Small intestine (tissue), 7 donors: ENCODE measurements at regions not wholly inside any gene's neighbourhood (a gene's known extent, or its start where the extent isn't known, plus 50 kb on each side); places are given as distances from the start of the nearest gene placed in this dataset.
A peak's percentile ranks its signal among the peaks of the same experiment; 100 is the strongest.

Experiments
- DNase-seq, 2 donors: peaks; one replicate each; pipeline versions ENCODE4 v3.0.0 to v3.0.0-alpha.2; 2013
- FAIRE-seq: peaks from 2 replicates; lab custom pipeline; 2012; peaks lifted over from hg19 to GRCh38; lab: Jason Lieb, UNC
- H3K27ac ChIP-seq, 3 donors: one replicate each; pipeline ENCODE4 v1.5.1; 2013; ENCODE audit warnings: low read length in 2 of 3, mild to moderate bottlenecking in 2 of 3, control low read depth in 1 of 3, inconsistent platforms in 1 of 3, low read depth in 1 of 3, moderate library complexity in 1 of 3
- H3K27me3 ChIP-seq, 3 donors: one replicate each; pipeline ENCODE4 v1.6.1; 2013; ENCODE audit warnings: low read length in 3 of 3, inconsistent platforms in 1 of 3; ENCODE audit not compliant: control insufficient read depth in 3 of 3, insufficient read depth in 3 of 3
- H3K36me3 ChIP-seq, 3 donors: one replicate each; pipeline ENCODE4 v1.6.1; 2013; ENCODE audit warnings: low read length in 3 of 3, inconsistent platforms in 1 of 3, low read depth in 1 of 3, mild to moderate bottlenecking in 1 of 3, moderate library complexity in 1 of 3; ENCODE audit not compliant: control insufficient read depth in 3 of 3, insufficient read depth in 2 of 3
- H3K4me1 ChIP-seq, 3 donors: one replicate each; pipeline ENCODE4 v1.6.1; 2013; ENCODE audit warnings: low read length in 2 of 3, inconsistent platforms in 1 of 3, low read depth in 1 of 3, mild to moderate bottlenecking in 1 of 3, moderate library complexity in 1 of 3; ENCODE audit not compliant: control insufficient read depth in 3 of 3, insufficient read depth in 2 of 3
- H3K4me3 ChIP-seq, 3 donors: one replicate each; pipeline ENCODE4 v1.5.1; 2013; ENCODE audit warnings: low read length in 3 of 3, control low read depth in 1 of 3, inconsistent platforms in 1 of 3, low read depth in 1 of 3, mild to moderate bottlenecking in 1 of 3, moderate library complexity in 1 of 3
- H3K9me3 ChIP-seq, 2 donors: one replicate each; pipeline ENCODE4 v1.6.1; 2013; ENCODE audit warnings: low read depth in 1 of 2, low read length in 1 of 2; ENCODE audit not compliant: control insufficient read depth in 2 of 2, insufficient read depth in 1 of 2
- WGBS, 3 donors: extraction: QIAGEN DNeasy Blood & Tissue Kit; methylation state at CpG; one replicate each; pipeline ENCODE4 v1.1.7; 2013; 5-methylcytosine and 5-hydroxymethylcytosine counted together
- donor health status: healthy with polysubstance abuse.
- donor health status: control.
- donor health status: control.
- donor health status: Bipolar disorder and iron deficiency.
- donor health status: healthy.

- H3K9me3 ChIP-seq, result no peaks in the 10 kb centered on the region
- 62 to 78% (median 74%) methylated on average over 3 of the region's 3 CpGs for WGBS, 3 donors
- H3K27me3 ChIP-seq, result no peaks in the 10 kb centered on the region
- no peaks in the 10 kb centered on the region for H3K36me3 ChIP-seq
- no peaks in the 10 kb centered on the region for H3K4me1 ChIP-seq
- H3K4me3 ChIP-seq, result no peak overlapping the region
- no peak for FAIRE-seq
- no peak for DNase-seq
- no peak overlapping the region for H3K27ac ChIP-seq
Measured at GRCh38 chr17:6314311-6314710, 120.6 kb downstream of the AIPL1 start.

- WGBS, 3 donors, result 68 to 81% (median 76%) methylated on average over 12 of the region's 12 CpGs
- FAIRE-seq (no peak), DNase-seq (no peak)
Measured at GRCh38 chr17:6313835-6314234, 121.1 kb downstream of the AIPL1 start.

DNA sequence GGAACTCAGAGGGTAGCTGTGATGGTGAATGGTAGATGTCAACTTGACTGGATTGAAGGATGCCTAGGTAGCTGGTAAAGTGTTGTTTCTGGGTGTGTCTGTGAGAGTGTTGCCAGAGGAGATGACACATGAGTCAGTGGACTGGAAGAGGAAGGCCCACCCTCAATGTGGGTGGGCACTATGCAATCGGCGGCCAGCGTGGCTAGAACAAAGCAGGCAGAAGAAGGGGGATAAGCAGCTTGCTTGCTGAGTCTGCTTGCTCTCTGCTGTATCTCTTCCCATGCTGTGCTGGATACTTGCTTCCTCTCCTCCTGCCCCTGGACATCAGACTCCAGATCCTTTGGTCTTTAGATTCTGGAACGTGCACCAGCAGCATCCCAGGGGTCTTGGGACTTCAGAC lies 128.1 kb downstream of the AIPL1 start:
- Histone ChIP-seq H3K36me3 (no peaks in the 10 kb centered on the region), H3K9me3 (no peaks in the 10 kb centered on the region), H3K27ac (no peak overlapping the region), H3K4me1 (no peaks in the 10 kb centered on the region), H3K27me3 (peaks cover 0 to 2% (median 0%) of the 10 kb centered on the region in 3 donors), H3K4me3 (no peak overlapping the region)
- no peak for DNase-seq
- WGBS, 3 donors, result 16 to 29% (median 17%) methylated on average over 4 of the region's 4 CpGs
- FAIRE-seq, result no peak

More at GRCh38 chr17:6313835-6314234, 121.1 kb downstream of the AIPL1 start:
- Histone ChIP-seq H3K27ac (no peak overlapping the region), H3K36me3 (no peaks in the 10 kb centered on the region), H3K27me3 (no peaks in the 10 kb centered on the region), H3K4me3 (no peak overlapping the region), H3K9me3 (no peaks in the 10 kb centered on the region), H3K4me1 (no peaks in the 10 kb centered on the region)

DNA sequence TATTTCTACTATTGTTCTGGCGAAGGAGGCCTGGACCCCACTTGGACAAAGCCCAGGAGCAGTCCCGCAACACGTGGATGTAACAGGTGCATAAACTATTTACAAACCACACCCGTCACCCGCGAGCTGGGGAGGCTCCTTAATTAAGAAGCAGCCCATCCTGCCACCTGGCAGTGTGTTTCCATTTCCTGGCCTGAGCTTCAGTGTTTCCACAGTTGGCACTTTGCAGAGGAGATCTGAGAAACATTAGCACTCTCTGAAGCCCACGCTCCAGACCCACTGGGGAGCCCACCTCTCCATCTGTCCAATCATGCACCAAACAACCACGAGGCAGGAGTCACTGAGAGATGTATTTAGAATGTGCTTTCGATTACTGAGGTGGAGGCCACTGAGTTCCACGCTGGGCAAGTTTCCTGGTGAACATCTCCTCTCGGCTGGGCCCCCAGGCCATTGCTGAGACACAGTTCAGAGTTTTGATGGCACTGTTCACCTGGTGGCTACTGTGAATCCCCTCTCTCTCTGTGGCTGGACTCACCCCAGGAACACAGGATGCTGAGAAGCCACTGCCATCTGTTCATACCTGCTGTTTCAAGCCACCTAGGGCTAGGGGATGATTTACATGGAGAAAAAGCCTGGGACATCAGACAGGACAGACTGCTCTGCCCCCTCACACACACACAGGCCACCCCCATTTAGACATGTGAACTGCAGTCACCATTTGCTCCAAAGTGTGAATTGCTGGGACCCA lies 129.1 kb downstream of the AIPL1 start:
- Histone ChIP-seq H3K9me3 (no peaks in the 10 kb centered on the region), H3K4me3 (no peak overlapping the region), H3K27ac (no peak overlapping the region), H3K4me1 (no peaks in the 10 kb centered on the region), H3K36me3 (no peaks in the 10 kb centered on the region), H3K27me3 (peaks cover 0 to 2% (median 0%) of the 10 kb centered on the region in 3 donors)
- FAIRE-seq, result no peak
- peak in 1 of 2 donors; percentile 2 for DNase-seq
- 41 to 66% (median 55%) methylated on average over 11 of the region's 11 CpGs for WGBS, 3 donors

GRCh38 chr17:6304894-6305612 lies 129.9 kb downstream of the AIPL1 start:
- no peak for FAIRE-seq
- no peak for DNase-seq

DNA sequence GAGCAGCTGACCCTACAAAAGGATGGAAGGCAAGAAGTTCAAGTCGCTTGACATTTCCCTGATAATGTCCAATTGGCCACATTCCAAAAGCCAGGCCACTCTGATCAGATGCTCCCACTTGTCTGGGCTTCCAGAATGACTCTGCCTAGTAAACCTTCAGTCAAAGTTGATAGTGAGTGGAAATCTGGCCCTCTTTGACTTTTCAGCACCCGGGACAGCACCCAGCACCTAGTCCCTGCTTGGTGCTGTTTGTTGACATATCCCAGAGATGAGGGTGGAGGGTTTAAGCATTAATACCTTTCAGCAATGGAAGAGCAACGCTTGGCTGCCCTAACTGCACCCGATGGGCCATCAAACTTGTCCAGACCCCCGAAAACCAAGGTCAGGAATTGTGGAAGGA lies 131.3 kb downstream of the AIPL1 start:
- WGBS, 3 donors, result 8 to 13% (median 12%) methylated on average over 5 of the region's 5 CpGs
- FAIRE-seq (no peak), DNase-seq (peak in 1 of 2 donors; percentile 43)

More at GRCh38 chr17:6304894-6305612, 129.9 kb downstream of the AIPL1 start:
- H3K4me1 ChIP-seq, result no peaks in the 10 kb centered on the region
- no peak overlapping the region for H3K27ac ChIP-seq
- no peaks in the 10 kb centered on the region for H3K9me3 ChIP-seq
- peaks cover 0 to 2% (median 0%) of the 10 kb centered on the region in 3 donors for H3K27me3 ChIP-seq
- WGBS, 3 donors, result 43 to 58% (median 50%) methylated on average over 3 of the region's 3 CpGs
- H3K4me3 ChIP-seq, result no peak overlapping the region
- H3K36me3 ChIP-seq, result no peaks in the 10 kb centered on the region

DNA sequence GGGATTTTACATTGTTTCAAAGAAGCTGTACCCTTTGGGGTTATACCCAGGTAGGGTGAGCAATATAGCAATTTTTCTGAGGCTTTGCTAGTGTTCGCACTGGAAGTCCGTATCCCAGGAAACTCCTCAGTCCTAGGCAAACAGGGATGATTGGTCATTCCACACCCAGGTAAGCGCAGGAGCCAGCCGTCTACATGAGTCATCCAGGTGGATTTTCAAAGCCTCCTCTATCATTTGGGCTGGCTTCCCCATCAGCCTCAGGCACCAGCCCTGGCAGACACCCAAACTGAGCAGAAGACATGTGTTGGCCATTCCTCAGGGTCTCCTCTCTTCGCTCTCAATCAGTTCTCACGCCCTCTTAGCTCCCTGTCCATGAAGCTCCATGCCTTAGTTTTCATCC lies 135.6 kb downstream of the AIPL1 start:
- FAIRE-seq (no peak), DNase-seq (no peak)
- no peak overlapping the region for H3K4me3 ChIP-seq
- peaks cover 0 to 2% (median 0%) of the 10 kb centered on the region in 3 donors for H3K27me3 ChIP-seq
- no peaks in the 10 kb centered on the region for H3K4me1 ChIP-seq
- H3K27ac ChIP-seq, result no peak overlapping the region
- H3K36me3 ChIP-seq, result no peaks in the 10 kb centered on the region
- 74 to 76% (median 75%) methylated on average over 6 of the region's 6 CpGs for WGBS, 3 donors
- no peaks in the 10 kb centered on the region for H3K9me3 ChIP-seq

More for the DNA sequence above, 131.3 kb downstream of the AIPL1 start:
- no peak overlapping the region for H3K4me3 ChIP-seq
- H3K9me3 ChIP-seq, result no peaks in the 10 kb centered on the region
- H3K4me1 ChIP-seq, result no peaks in the 10 kb centered on the region
- H3K27ac ChIP-seq, result no peak overlapping the region
- no peaks in the 10 kb centered on the region for H3K36me3 ChIP-seq
- H3K27me3 ChIP-seq, result peaks cover 0 to 2% (median 0%) of the 10 kb centered on the region in 3 donors

DNA sequence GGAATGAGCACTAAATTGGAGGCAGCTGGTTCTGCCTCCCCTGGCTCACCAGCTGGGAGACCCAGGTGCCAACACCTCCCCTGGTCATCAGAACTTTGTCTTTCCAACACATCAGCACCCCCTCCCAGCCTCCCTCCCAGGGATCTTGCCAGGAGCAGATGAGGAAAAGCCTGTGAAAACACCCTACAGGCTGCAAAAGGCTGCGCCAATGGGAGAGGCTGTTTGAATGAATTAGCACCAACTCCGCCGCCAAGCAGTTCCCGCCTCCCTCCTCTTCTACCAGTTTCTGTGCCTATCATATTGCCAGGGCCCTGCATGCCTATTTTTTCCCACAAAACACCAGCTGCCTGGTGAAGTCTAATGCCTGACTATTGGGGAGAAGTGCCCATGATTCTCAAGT lies 137.0 kb downstream of the AIPL1 start:
- no peaks in the 10 kb centered on the region for H3K9me3 ChIP-seq
- peaks cover 0 to 2% (median 0%) of the 10 kb centered on the region in 3 donors for H3K27me3 ChIP-seq
- no peaks in the 10 kb centered on the region for H3K4me1 ChIP-seq
- H3K4me3 ChIP-seq, result no peak overlapping the region
- H3K27ac ChIP-seq, result no peak overlapping the region
- 76 to 85% (median 76%) methylated on average over 4 of the region's 4 CpGs for WGBS, 3 donors
- H3K36me3 ChIP-seq, result no peaks in the 10 kb centered on the region
- FAIRE-seq, result no peak
- no peak for DNase-seq
